NCI-H1417 treated with DMSO at 0.1 percent for 48 hours (cell line): ENCODE measurements at regions not wholly inside any gene's neighbourhood (a gene's known extent, or its start where the extent isn't known, plus 50 kb on each side); places are given as distances from the start of the nearest gene placed in this dataset.
"Not testable (repeated sequence)": the region's sequence is repeated elsewhere in the genome, so short reads cannot be mapped to it uniquely, and the experiment has no call there.

Experiments
- DNase-seq: peaks from one replicate; lab custom pipeline; 2025; lab: John Stamatoyannopoulos, UW

DNA sequence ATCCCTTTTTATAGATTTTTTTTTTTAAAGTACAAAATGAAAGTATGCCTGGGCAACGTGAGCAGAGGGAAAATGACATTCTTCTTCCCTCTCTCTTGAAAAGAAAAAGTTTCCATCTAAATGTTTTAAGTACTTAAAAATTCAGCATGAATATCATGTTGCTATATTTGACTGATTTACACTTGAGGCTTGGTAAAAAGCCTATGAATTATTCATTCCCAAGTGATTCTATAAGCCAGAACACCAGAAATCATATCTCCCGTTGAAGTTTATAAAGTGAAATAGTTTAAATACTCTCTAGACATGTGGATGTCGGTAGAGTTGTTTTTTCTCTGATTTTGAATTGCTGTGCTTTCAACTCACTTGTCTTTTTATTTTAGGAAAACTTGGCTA is 276.2 kb upstream of the RARB start:
- DNase-seq, result no peak

DNA sequence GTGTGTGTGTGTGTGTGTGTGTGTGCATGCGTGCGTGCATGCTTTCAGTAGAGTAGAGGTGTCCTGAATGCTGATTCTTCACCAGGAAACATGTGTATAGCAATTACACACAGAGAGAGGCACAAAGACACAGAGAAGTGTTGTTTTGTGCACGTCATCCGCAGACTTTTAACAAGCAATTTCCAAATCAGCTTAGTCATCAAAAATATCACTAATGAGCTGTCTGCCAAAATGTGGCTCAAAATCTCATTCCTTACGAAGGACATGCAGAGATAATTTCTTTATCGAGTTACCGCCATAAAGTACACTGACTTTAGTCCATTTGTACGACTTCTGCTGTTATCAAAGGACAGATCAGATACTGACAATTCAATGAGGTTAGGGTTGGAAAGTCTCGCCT is 274.9 kb upstream of the RARB start:
- no peak for DNase-seq

DNA sequence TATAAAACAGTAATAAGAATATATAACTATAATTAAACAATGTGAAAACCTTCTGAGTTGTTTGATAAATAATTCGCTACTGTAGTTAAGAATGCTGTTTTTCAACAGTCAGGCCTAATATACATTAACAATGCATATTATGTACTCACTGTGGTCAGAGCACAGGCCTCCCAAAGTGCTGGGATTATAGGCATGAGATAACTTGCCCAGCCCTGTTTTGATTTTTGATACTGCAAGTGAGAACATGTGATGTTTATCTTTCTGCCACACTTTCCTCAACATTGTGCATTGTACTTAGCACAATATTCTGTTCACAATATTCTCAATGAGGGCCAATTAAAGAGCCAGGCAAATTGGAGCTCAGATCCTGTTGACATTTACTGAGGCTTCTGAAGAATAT is 274.5 kb upstream of the RARB start:
- no peak for DNase-seq

DNA sequence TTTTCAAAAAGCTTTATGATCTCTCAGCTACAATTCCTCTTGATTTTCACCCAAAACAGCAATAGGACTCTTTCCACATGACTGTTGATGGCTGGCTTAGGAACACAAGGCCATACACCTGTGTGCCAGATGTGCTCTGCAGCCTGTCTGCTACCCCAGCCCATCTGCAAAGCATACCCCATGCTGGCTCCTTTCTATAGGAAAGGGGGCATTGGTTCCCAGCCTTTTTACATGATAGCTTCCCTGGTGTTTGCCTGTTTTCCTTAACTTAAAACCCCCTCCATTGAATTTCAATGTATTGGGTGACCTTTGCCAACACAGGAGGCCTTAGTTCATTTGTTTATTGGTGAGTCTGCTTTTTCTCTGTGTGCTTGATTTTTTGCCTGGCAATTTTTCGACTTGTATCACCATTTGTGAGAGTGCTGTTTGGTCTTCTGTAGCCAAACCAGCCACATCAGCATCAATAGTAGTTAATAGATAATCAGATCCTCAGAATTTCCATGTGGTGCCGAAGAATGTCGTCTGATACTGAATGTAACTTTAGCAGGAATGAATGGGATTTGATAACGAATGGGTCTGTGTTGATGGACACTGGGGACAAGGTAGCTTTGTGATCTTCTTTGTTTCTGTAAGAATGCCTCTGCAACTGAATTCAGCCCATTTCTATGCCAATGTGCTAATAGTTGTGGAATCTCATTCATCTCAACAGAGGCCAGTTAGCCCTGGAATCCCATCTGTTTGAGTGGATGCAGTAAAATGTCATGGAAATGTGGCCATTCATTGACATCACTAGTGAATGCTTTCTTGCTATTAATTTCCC is 272.2 kb upstream of the RARB start:
- DNase-seq, result no peak

GRCh38 chr3:25156626-25157025 is 271.4 kb upstream of the RARB start:
- DNase-seq, result no peak

GRCh38 chr3:25165306-25165705 is 262.8 kb upstream of the RARB start:
- DNase-seq, result no peak

DNA sequence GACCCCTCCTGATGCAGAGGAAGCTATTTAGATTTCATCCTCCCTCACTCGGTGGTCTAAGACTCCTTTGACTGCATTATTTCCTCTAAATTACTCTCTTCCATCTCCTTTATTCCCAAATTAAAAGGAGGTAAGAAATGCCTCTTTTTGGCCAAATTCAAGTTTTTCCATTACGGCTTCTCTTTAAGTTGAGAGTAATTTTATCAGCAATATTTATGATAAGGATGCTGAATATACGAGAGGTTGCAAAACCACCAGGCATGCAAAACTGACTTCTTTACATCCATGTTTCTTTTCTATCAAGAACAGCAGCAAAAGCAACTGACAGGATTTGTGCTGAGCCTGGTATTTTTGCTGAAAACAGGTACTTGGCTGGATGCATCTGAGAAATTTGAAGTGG is 262.0 kb upstream of the RARB start:
- no peak for DNase-seq

- DNase-seq, result no peak
These were observed 258.9 kb upstream of the RARB start for GRCh38 chr3:25169151-25169550.

DNA sequence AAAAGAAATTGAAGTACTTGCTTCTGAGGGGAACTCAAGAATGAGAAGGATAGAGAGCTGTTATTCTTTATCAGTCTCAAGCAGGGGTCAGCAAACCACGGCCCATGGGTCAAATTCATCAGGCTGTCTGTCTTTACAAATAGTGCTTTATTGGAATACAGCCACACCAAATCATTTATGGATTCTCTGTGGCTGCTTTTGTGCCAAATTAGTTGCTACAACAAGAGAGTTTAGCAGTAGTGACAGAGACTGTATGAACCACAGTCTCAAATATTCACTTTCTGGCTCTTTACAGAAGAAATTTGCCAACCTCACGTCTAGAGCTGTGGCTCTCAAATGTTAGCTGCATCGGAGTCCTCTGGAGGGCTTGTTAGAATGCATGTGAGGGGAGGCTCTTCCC is 258.0 kb upstream of the RARB start:
- no peak for DNase-seq

DNA sequence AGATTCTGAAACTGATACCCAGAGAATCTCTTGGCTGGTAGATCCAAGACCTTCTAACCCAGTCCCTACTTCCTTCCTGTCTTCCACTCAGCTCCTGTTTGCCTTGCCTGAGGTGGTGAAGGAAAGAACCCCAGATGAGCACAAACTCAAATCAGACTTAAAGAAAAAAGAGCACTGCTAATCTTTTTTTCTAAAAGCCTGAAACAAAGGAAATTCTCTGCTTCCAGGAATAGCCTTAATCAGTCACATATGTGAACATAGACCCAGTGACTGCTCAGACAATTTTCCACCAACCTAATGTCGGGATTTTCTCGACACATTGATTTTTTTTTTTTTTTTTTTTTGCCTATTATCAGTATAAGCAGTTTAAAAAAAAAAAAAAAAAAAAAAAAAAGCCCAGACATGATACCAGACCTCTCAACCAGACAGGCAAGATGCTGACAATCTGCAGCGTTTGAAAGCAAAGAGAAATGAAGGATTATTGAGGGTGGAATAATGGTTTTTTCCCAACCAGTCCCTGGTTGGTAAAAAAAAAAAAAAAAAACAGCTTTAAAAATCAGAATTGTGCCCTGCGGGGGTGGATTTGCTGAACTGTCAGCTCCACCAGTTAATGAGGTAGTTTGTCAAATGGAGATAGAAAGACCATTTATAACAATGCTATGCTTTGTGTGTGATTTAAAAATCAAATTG is 256.8 kb upstream of the RARB start:
- DNase-seq, result no peak

GRCh38 chr3:25171897-25172296 is 256.2 kb upstream of the RARB start:
- DNase-seq, result no peak

DNA sequence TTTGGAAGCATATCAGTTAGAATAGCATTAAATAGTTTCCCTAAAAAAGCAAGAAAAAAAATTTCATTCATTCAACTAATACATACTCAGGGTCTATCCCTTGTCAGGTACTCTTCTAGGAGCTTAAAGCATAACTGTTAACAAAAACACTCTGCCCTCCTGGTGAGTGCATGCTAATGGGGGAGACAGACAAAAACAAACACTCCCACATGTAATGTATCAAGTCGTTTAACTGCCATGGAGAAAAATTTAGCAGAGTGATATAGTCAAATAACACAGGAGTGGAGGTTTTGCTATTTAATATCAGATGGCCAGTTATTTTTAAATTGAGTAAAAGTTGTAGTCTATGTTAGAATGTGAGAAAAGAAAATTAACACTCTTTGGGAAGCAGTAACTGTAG is 254.5 kb upstream of the RARB start:
- no peak for DNase-seq

DNA sequence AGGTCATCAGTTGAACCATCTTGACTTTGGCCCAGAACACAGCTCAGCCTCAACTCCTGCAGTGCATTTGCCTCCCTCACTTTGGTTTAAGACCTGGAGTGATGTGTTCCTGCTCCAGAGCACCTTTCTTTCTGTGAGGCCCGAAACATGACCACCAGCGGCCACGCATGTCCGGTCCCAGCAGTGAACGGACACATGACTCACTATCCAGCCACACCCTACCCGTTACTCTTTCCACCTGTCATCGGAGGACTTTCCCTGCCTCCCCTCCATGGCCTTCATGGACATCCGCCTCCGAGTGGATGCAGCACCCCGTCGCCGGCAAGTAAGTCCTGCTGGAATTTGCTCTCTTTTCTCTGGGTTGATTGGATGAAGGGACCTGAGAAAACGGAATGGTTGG is 253.8 kb upstream of the RARB start:
- DNase-seq, result no peak

DNA sequence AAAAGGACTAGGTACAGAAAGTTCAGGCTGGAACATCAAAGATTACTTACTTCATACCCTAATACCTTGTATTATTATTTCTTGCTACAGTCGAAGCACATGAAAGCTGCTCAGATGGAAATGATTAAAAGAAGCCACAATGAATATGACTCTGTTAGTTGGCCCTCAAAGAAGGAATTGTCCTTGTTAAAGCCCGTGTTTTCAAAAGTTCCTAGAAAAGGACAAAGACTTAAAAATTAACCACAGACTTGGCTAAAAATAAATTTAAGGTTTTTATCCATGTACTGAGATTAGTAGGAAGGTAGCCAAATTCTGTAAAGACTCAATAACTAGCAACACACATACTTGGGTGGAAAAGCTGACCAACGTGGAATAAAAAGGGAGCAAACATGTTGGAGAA is 251.0 kb upstream of the RARB start:
- no peak for DNase-seq

DNA sequence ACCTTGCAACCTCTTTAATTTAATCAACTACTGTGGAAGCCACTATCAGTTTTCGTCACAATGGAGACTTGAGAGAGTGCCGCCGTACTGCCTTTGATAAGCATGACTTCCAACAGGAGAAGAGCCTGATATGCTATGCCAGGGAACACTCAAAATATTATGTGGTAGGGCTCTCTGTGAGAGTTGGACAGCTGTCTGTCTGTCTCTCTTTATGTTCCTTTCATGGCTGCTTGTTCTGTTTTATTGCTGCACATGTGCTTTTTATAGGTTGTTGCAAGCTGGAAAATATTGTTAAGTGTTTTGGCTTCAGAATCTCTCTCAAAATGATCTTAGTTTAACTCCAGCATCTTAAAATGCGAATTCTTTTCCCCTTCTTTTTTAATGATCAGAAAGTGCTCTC is 249.4 kb upstream of the RARB start:
- no peak for DNase-seq

DNA sequence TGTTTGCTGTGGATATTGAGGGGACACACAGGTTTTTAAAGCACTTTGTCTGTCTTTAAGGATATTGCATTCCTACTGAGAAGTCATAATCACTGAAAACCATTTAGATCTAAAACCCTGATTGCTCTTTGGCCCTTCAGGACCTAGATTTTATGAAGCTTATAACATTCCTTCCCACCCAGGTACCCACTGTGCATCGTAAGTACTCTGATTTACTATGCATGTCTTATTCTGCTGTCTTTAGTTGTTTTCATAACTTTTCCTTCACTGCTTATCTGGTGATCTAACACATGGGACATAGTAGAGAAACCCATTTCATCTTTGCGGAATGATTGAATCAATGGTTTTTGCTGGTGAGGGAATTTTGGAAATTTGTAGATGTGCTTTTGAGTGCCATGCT is 247.0 kb upstream of the RARB start:
- no peak for DNase-seq

- no peak for DNase-seq
These were observed 245.3 kb upstream of the RARB start for GRCh38 chr3:25182794-25183193.

DNA sequence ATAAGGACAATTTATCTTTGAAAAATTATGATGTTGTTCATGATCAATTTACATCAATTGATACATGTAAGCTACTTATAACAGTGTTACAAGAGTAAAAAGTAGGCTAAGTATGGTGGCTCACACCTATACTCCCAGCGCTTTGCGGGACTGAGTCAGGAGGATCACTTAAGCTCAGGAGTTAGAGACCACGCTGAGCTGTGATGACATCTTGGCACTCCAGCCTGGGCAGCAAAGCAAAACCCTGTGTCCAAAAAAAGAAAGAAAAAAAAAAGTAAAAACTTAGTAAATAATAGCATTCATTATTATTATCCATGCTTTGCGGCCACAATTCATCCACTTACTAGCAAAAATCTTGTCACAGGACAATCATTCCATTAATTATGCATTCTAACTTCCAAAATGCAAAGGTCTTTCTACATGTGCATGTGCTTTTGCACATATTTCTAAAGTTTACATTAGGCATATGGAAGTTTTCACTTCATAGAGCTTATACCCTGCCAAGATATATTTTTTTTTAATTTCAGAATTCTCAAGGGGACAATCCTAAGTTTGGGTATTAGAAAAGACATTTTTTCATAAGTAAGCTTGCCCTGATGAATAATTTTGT is 243.3 kb upstream of the RARB start:
- DNase-seq, result no peak

DNA sequence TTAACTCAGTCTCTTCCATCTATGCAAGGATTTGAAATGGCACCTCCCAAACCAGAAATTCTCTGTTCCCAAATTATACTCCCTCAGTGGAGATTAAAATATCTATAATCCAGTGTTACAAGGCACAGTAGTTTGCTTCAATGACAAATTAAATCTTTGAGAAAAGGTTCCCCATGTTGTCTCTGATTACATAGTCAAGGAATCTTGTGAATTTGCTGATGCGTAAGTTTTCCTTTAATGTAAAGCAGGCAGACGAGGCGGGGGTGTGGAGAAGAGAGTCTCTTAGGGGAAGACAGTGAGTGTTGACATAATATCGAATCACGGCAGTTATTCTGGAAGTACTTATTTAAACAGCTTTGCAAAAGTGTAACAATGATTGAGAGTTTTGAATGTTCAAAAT is 236.4 kb upstream of the RARB start:
- no peak for DNase-seq

GRCh38 chr3:25199567-25199966 is 228.5 kb upstream of the RARB start:
- DNase-seq, result not testable (repeated sequence)

DNA sequence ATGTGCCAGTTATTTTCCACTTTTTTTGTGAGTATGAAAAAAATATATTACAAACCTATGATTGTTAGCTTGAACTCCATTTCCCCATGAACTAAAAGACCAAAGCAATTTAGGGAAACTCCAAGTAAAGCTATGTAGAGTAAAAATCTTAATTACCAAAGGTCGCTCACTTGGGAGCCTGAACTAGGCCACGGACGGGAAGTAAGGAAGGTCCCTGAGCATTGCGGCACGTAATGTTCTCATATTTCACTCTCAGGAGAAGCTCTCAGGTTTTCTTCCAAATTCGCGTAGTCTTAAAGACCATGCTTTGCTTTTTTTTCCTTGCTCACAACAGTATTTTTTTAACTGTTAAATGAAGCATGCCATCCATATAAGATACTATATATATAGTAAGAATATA is 215.3 kb upstream of the RARB start:
- DNase-seq, result no peak

DNA sequence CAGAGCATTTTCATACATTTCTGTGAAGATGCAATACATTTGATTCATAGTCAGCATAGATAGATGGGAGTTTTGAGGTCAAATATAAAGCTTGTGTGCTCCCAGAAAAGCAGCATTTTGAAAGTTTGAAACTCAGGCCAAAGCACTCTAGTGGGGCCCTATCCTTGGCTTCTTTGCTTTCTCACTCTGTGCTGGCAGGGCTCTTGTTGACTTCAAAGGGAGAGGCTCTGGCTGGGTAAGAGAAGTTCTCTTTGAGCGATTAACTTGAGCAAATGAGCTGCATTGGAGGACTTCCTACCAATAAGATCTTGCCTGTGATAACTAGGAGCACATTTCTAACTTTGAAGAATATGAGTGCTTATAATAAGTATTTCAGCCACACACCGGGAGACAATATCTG is 214.0 kb upstream of the RARB start:
- no peak for DNase-seq

DNA sequence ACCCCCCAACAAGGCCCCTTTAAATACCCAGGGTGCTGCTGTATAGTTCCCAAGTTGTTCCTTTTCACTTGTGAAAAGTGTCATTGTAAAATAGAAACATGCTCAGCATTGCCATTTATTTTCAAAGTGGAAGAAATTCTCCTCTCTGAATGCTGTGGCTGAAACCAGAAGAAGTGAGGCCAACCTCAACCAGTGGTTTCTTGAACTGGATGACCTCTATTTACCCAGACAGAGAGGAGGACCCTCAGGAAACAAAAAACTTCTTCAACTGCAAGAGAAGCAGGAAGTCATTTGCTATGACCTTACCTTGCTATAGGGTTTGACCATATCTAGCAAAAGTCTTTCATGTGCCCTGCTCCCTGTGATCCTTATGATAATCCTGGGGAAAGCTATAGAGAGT is 209.7 kb upstream of the RARB start:
- no peak for DNase-seq
